Right lung (tissue), 2 donors: ENCODE measurements at regions not wholly inside any gene's neighbourhood (a gene's known extent, or its start where the extent isn't known, plus 50 kb on each side); places are given as distances from the start of the nearest gene placed in this dataset.
"Not testable (repeated sequence)": the region's sequence is repeated elsewhere in the genome, so short reads cannot be mapped to it uniquely, and the experiment has no call there.

ENCODE experiments used
- DNase-seq, 2 donors: peaks; one replicate each; pipeline ENCODE4 v3.0.0-alpha.2; 2013

GRCh38 chr1:172717722-172718465 lies 59.0 kb downstream of the FASLG start:
- no peak for DNase-seq

GRCh38 chr1:172719066-172719627 lies 60.2 kb downstream of the FASLG start:
- DNase-seq, result no peak

GRCh38 chr1:172719694-172720138 lies 60.8 kb downstream of the FASLG start:
- peak in 1 of 2 donors; percentile 10 for DNase-seq

- no peak for DNase-seq
Observed at GRCh38 chr1:172720339-172720738, 61.4 kb downstream of the FASLG start.

GRCh38 chr1:172723251-172723650 lies 64.3 kb downstream of the FASLG start:
- no peak for DNase-seq

- DNase-seq, result no peak
Observed at GRCh38 chr1:172724232-172724631, 65.3 kb downstream of the FASLG start.

GRCh38 chr1:172724765-172725613 lies 66.1 kb downstream of the FASLG start:
- no peak for DNase-seq

- no peak for DNase-seq
Observed at GRCh38 chr1:172726740-172727139, 67.8 kb downstream of the FASLG start.

GRCh38 chr1:172727275-172727857 lies 68.5 kb downstream of the FASLG start:
- DNase-seq, result no peak

GRCh38 chr1:172727956-172728603 lies 69.2 kb downstream of the FASLG start:
- DNase-seq, result no peak

- not testable (repeated sequence) for DNase-seq
Observed at GRCh38 chr1:172728705-172729104, 69.8 kb downstream of the FASLG start.

GRCh38 chr1:172732427-172732826 lies 73.5 kb downstream of the FASLG start:
- DNase-seq, result no peak

- DNase-seq, result no peak
Observed at GRCh38 chr1:172733815-172734214, 74.9 kb downstream of the FASLG start.

GRCh38 chr1:172738389-172738788 lies 79.5 kb downstream of the FASLG start:
- DNase-seq, result no peak

GRCh38 chr1:172742599-172743500 lies 83.9 kb downstream of the FASLG start:
- no peak for DNase-seq

- peak; percentile 49 to 77 for DNase-seq
Observed at GRCh38 chr1:172745014-172745413, 86.1 kb downstream of the FASLG start.

GRCh38 chr1:172746091-172746949 lies 87.4 kb downstream of the FASLG start:
- no peak for DNase-seq

- DNase-seq, result no peak
Observed at GRCh38 chr1:172748201-172748600, 89.3 kb downstream of the FASLG start.

- peak; percentile 47 to 60 for DNase-seq
Observed at GRCh38 chr1:172751683-172752082, 92.8 kb downstream of the FASLG start.

- DNase-seq, result no peak
Observed at GRCh38 chr1:172753964-172754363, 95.1 kb downstream of the FASLG start.
